Mesenchymal stem cell (in vitro differentiated cells and primary cell): ENCODE measurements at regions not wholly inside any gene's neighbourhood (a gene's known extent, or its start where the extent isn't known, plus 50 kb on each side); places are given as distances from the start of the nearest gene placed in this dataset.

ENCODE experiments used
- DNase-seq: peaks from one replicate; pipeline ENCODE4 v3.0.0-alpha.2; 2013
- H2AFZ ChIP-seq: one replicate; pipeline ENCODE4 v1.6.1; 2013; ENCODE audit warnings: low read depth, mild to moderate bottlenecking, control low read depth, inconsistent platforms, low read length, moderate library complexity
- H2AK5ac ChIP-seq: 2 replicates; pipeline ENCODE4 v1.6.1; 2013; ENCODE audit warnings: low read length, moderate library complexity, mild to moderate bottlenecking, inconsistent platforms; ENCODE audit not compliant: severe bottlenecking
- H2BK120ac ChIP-seq: one replicate; pipeline ENCODE4 v1.6.1; 2013; ENCODE audit warnings: low read depth, mild to moderate bottlenecking, inconsistent platforms, low read length, moderate library complexity
- H2BK12ac ChIP-seq, 2 experiments: one replicate each; pipeline ENCODE4 v1.6.1; 2013; ENCODE audit warnings: inconsistent platforms in 2 of 2, low read length in 2 of 2, mild to moderate bottlenecking in 2 of 2, moderate library complexity in 2 of 2, control low read depth in 1 of 2
- H2BK15ac ChIP-seq: one replicate; pipeline ENCODE4 v1.6.1; 2013; ENCODE audit warnings: mild to moderate bottlenecking, low read depth, inconsistent platforms; ENCODE audit not compliant: poor library complexity, severe bottlenecking
- H2BK5ac ChIP-seq: 2 replicates; pipeline ENCODE4 v1.6.1; 2013; ENCODE audit warnings: low read depth, mild to moderate bottlenecking, low read length, control low read depth, inconsistent platforms; ENCODE audit not compliant: poor library complexity, severe bottlenecking
- H3K14ac ChIP-seq, 2 experiments: one replicate each; pipeline ENCODE4 v1.6.1; 2013; ENCODE audit warnings: inconsistent platforms in 2 of 2, low read length in 2 of 2, control low read depth in 1 of 2, mild to moderate bottlenecking in 1 of 2, moderate library complexity in 1 of 2
- H3K18ac ChIP-seq, 2 experiments: one replicate each; pipeline ENCODE4 v1.6.1; 2013; ENCODE audit warnings: inconsistent platforms in 2 of 2, low read length in 2 of 2, control low read depth in 1 of 2, low read depth in 1 of 2, mild to moderate bottlenecking in 1 of 2
- H3K23ac ChIP-seq, 2 experiments: one replicate each; pipeline ENCODE4 v1.6.1; 2013; ENCODE audit warnings: inconsistent platforms in 2 of 2, low read length in 2 of 2, mild to moderate bottlenecking in 2 of 2, moderate library complexity in 2 of 2, control low read depth in 1 of 2
- H3K27ac ChIP-seq: 2 replicates; pipeline ENCODE4 v1.5.1; 2013; ENCODE audit warnings: mild to moderate bottlenecking, moderate library complexity, low read length, control low read depth, inconsistent platforms; ENCODE audit not compliant: poor library complexity, severe bottlenecking
- H3K27me3 ChIP-seq, 2 experiments: 2 replicates each; pipeline versions ENCODE4 v1.6.1 to v1.7.0; 2013; ENCODE audit warnings: low read length in 2 of 2, mild to moderate bottlenecking in 2 of 2, moderate library complexity in 2 of 2, control low read depth in 1 of 2, inconsistent platforms in 1 of 2; ENCODE audit not compliant: control insufficient read depth in 1 of 2, insufficient read depth in 1 of 2
- H3K36me3 ChIP-seq, 2 experiments: 2 replicates each; pipeline versions ENCODE4 v1.6.1 to v1.7.0; 2013; ENCODE audit warnings: low read length in 2 of 2, control low read depth in 1 of 2, inconsistent platforms in 1 of 2, low read depth in 1 of 2, mild to moderate bottlenecking in 1 of 2; ENCODE audit not compliant: insufficient read depth in 2 of 2, control insufficient read depth in 1 of 2
- H3K4ac ChIP-seq, 2 experiments: one replicate each; pipeline ENCODE4 v1.6.1; 2013; ENCODE audit warnings: inconsistent platforms in 2 of 2, low read length in 2 of 2, mild to moderate bottlenecking in 2 of 2, moderate library complexity in 2 of 2, control low read depth in 1 of 2, low read depth in 1 of 2
- H3K4me1 ChIP-seq: 2 replicates; pipeline ENCODE4 v1.6.1; 2013; ENCODE audit warnings: low read depth, low read length, control low read depth; ENCODE audit not compliant: control insufficient read depth, insufficient read depth
- H3K4me2 ChIP-seq: 2 replicates; pipeline ENCODE4 v1.6.1; 2013; ENCODE audit warnings: low read length, mild to moderate bottlenecking, inconsistent platforms; ENCODE audit not compliant: poor library complexity, severe bottlenecking
- H3K4me3 ChIP-seq, 2 experiments: 2 replicates each; pipeline versions ENCODE4 v1.5.1 to v1.7.0; 2013; ENCODE audit warnings: low read length in 2 of 2, mild to moderate bottlenecking in 2 of 2, control low read depth in 1 of 2, low read depth in 1 of 2; ENCODE audit not compliant: insufficient read depth in 1 of 2
- H3K79me1 ChIP-seq: replicated peaks from 2 replicates; pipeline ENCODE4 v1.6.1; 2013; ENCODE audit warnings: mild to moderate bottlenecking, control low read depth, low read length, inconsistent platforms; ENCODE audit not compliant: poor library complexity, severe bottlenecking
- H3K9ac ChIP-seq: 2 replicates; pipeline ENCODE4 v1.7.0; 2013; ENCODE audit warnings: mild to moderate bottlenecking, low read length, moderate library complexity
- H3K9me3 ChIP-seq: 2 replicates; pipeline ENCODE4 v1.7.0; 2013; ENCODE audit warnings: mild to moderate bottlenecking, low read length; ENCODE audit not compliant: control insufficient read depth
- H4K8ac ChIP-seq: one replicate; pipeline ENCODE4 v1.6.1; 2013; ENCODE audit warnings: inconsistent platforms, mild to moderate bottlenecking, low read length, moderate library complexity
- H4K91ac ChIP-seq: one replicate; pipeline ENCODE4 v1.6.1; 2013; ENCODE audit warnings: mild to moderate bottlenecking, low read length, inconsistent platforms
- WGBS: methylation state at CpG from one replicate; pipeline ENCODE4 v1.1.7; 2013; ENCODE audit warnings: mixed read lengths; 5-methylcytosine and 5-hydroxymethylcytosine counted together

DNA sequence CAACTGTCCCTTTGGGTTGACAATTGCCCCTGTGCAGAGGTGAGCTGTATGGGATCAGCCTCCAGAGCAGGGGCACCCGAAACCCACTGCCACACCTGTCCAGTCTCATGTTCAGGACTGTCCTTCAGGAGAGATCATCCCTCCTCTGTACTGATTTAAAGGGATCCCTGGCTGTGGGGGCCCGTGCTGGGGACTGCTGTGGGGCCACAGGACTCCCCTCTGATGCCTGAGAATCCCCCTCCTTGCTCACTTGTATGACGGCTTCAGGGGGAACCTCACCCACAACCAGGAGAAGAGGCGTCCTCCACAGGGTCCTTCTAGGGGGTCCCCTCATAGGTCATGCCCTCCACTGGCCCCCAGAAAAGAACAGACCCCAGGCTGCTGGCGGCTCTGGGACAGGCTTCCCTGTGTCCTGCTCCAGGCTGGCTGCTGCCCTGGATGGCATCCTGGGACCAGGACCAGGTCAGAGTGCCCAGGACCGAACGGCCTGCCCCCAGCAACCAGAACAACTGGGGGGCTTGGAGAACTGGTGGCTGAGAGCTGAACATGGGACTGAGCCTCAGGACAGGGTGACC is 77.5 kb upstream of the ACTRT2 start:
- H4K91ac ChIP-seq: no peak overlapping the region
- H3K36me3 ChIP-seq: no peaks in the 10 kb centered on the region
- H3K4me3 ChIP-seq: no peak overlapping the region

DNA sequence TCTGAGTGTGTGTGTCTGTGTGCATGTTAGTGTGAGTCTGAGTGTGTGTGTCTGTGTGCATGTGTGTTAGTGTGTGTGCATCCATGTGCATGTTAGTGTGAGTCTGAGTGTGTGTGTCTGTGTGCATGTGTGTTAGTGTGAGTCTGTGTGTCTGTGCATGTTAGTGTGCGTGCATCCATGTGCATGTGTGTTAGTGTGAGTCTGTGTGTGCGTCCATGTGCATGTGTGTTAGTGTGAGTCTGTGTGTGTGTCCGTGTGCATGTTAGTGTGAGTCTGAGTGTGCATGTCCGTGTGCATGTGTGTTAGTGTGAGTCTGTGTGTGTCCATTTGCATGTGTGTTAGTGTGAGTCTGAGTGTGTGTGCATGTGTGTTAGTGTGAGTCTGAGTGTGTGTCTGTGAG is 76.6 kb upstream of the ACTRT2 start:
- H3K9ac ChIP-seq: no peak overlapping the region
- no peak overlapping the region for H3K18ac ChIP-seq
- no peak overlapping the region for H4K91ac ChIP-seq
- H3K9me3 ChIP-seq: peaks cover 20% of the 10 kb centered on the region
- H2BK12ac ChIP-seq: no peak overlapping the region
- H3K23ac ChIP-seq: no peak overlapping the region
- H2AFZ ChIP-seq: no peak overlapping the region
- H3K4me1 ChIP-seq: no peaks in the 10 kb centered on the region
- no peak overlapping the region for H3K4me3 ChIP-seq
- H2BK5ac ChIP-seq: no peak overlapping the region
- H2BK120ac ChIP-seq: no peak overlapping the region
- H3K36me3 ChIP-seq: no peaks in the 10 kb centered on the region
- no peak overlapping the region for H3K4ac ChIP-seq
- no peak overlapping the region for H3K27ac ChIP-seq
- 67% methylated on average over 4 of the region's 4 CpGs for WGBS
- no peak overlapping the region for H2AK5ac ChIP-seq
- no peak overlapping the region for H3K4me2 ChIP-seq
- no peak overlapping the region for H2BK15ac ChIP-seq
- peaks cover 0 to 3% of the 10 kb centered on the region in 2 experiments for H3K27me3 ChIP-seq
- H3K79me1 ChIP-seq: no peaks in the 10 kb centered on the region
- no peak for DNase-seq
- H3K14ac ChIP-seq: no peak overlapping the region
- H4K8ac ChIP-seq: no peak overlapping the region

More for the DNA sequence above, 77.5 kb upstream of the ACTRT2 start:
- Histone ChIP-seq H2AFZ (no peak overlapping the region), H2AK5ac (no peak overlapping the region), H3K4me1 (no peaks in the 10 kb centered on the region), H2BK120ac (no peak overlapping the region), H3K23ac (no peak overlapping the region), H3K9me3 (peaks cover 20% of the 10 kb centered on the region), H3K4ac (no peak overlapping the region), H2BK5ac (no peak overlapping the region), H3K27me3 (peaks cover 0 to 3% of the 10 kb centered on the region in 2 experiments), H3K79me1 (no peaks in the 10 kb centered on the region), H3K27ac (no peak overlapping the region), H3K18ac (no peak overlapping the region), H2BK12ac (no peak overlapping the region), H4K8ac (no peak overlapping the region), H3K14ac (no peak overlapping the region), H2BK15ac (no peak overlapping the region), H3K4me2 (no peak overlapping the region), H3K9ac (no peak overlapping the region)
- no peak for DNase-seq
- 45% methylated on average over 7 of the region's 7 CpGs for WGBS

DNA sequence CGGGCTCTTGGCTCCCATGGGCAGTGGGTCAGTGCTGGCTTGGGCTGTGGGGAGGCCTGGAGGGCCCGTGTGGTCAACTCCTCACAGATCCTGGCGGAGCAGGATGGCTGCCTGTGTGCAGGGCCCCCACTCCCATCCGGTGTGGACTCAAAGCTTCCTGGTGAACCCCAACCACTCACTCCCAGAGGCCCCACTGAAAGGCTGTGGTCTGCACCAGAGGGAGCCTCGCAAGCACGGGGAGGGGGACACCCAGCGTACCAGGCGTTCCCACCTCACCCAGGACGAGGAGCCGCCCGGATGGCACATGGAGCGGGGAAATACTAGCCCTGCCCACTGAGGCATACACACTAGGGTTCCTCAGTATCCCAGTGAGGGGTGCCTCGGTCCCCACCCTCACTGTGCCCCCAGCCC is 75.4 kb upstream of the ACTRT2 start:
- DNase-seq: no peak
- no peak overlapping the region for H2BK12ac ChIP-seq
- H2BK15ac ChIP-seq: no peak overlapping the region
- H3K4me2 ChIP-seq: no peak overlapping the region
- H3K79me1 ChIP-seq: no peaks in the 10 kb centered on the region
- H3K4me3 ChIP-seq: no peak overlapping the region
- H3K27ac ChIP-seq: no peak overlapping the region
- H3K4ac ChIP-seq: no peak overlapping the region
- no peak overlapping the region for H2AFZ ChIP-seq
- H3K4me1 ChIP-seq: no peaks in the 10 kb centered on the region
- WGBS: 80% methylated on average over 13 of the region's 13 CpGs
- no peak overlapping the region for H4K8ac ChIP-seq
- no peak overlapping the region for H3K9ac ChIP-seq
- no peak overlapping the region for H3K18ac ChIP-seq
- no peaks in the 10 kb centered on the region for H3K36me3 ChIP-seq
- H3K23ac ChIP-seq: no peak overlapping the region
- H3K14ac ChIP-seq: no peak overlapping the region
- no peak overlapping the region for H2AK5ac ChIP-seq
- no peak overlapping the region for H2BK120ac ChIP-seq
- H2BK5ac ChIP-seq: no peak overlapping the region
- H4K91ac ChIP-seq: no peak overlapping the region
- H3K27me3 ChIP-seq: peaks cover 0 to 3% of the 10 kb centered on the region in 2 experiments
- H3K9me3 ChIP-seq: peaks cover 10% of the 10 kb centered on the region

GRCh38 chr1:2946291-2946690 is 75.0 kb upstream of the ACTRT2 start:
- no peak overlapping the region for H3K4me2 ChIP-seq
- no peak overlapping the region for H2BK120ac ChIP-seq
- H2BK12ac ChIP-seq: no peak overlapping the region
- H4K8ac ChIP-seq: no peak overlapping the region
- no peak overlapping the region for H2BK15ac ChIP-seq
- H3K4ac ChIP-seq: no peak overlapping the region
- H3K4me3 ChIP-seq: no peak overlapping the region
- H2AK5ac ChIP-seq: no peak overlapping the region
- H3K14ac ChIP-seq: no peak overlapping the region
- H3K27me3 ChIP-seq: peaks cover 0 to 3% of the 10 kb centered on the region in 2 experiments
- WGBS: 76% methylated on average over 16 of the region's 16 CpGs
- no peak overlapping the region for H2BK5ac ChIP-seq
- no peak overlapping the region for H2AFZ ChIP-seq
- H3K18ac ChIP-seq: no peak overlapping the region
- H3K27ac ChIP-seq: no peak overlapping the region
- H3K23ac ChIP-seq: no peak overlapping the region
- peaks cover 5% of the 10 kb centered on the region for H3K9me3 ChIP-seq
- no peak overlapping the region for H4K91ac ChIP-seq
- H3K4me1 ChIP-seq: no peaks in the 10 kb centered on the region
- no peak overlapping the region for H3K9ac ChIP-seq
- no peaks in the 10 kb centered on the region for H3K79me1 ChIP-seq
- no peak for DNase-seq
- H3K36me3 ChIP-seq: no peaks in the 10 kb centered on the region
